GM18870 (cell line): ENCODE measurements at regions not wholly inside any gene's neighbourhood (a gene's known extent, or its start where the extent isn't known, plus 50 kb on each side); places are given as distances from the start of the nearest gene placed in this dataset.

Experiments used
- ATAC-seq: cut with Tn5 transposase; IDR thresholded peaks from one replicate; pipeline ENCODE4 v1.9.1; 2021; ENCODE audit warnings: moderate library complexity; ENCODE audit not compliant: unreplicated experiment

GRCh38 chr9:105860516-105860915 lies 166.2 kb downstream of the TMEM38B start:
- no peak for ATAC-seq

DNA sequence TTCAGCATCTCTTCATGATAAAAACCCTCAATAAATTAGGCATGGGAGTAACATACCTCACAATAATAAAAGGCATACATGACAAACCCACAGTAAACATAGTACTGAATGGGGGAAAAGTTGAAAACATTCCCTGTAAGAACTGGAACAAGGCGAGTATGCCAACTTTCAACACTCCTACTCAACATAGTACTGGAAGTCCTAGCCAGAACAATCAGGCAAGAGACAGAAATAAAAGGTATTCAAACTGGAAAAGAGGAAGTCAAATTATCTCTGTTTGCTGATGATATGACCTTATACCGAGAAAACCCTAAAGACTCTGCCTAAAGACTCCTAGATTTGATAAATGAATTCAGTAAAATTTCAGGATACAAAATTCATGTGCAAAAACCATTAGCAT lies 167.6 kb downstream of the TMEM38B start:
- ATAC-seq, result no peak

DNA sequence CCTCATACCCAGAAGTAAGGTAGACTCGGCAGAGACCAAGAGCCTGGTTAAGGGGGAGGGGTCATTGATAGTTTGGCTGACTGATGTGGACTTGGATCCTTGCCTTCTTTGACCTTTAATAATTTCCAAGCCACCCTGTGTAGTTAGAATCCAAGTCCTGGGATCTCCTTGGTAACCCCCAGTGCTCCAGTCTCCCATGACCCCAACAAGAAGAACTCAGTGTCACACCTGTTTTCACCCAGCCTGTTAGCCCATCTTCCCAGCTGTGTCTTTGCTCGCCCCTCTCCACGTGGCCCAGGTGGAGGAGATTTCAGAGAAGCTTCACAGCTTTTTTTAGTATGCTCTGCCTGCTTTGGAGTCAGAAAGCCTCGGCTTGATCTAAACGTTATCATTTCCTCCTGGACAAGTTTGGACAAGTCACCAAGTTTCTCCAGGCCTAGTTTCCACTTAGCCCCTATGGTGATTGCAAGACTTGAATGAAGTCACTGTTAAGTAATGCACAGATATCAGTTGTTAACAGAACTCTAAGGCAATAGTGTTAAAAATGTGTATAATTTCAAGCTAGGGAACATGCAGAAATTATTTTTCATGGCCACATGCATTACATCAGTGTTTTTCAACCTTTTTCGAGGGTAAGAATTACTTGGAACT lies 170.0 kb downstream of the TMEM38B start:
- no peak for ATAC-seq

DNA sequence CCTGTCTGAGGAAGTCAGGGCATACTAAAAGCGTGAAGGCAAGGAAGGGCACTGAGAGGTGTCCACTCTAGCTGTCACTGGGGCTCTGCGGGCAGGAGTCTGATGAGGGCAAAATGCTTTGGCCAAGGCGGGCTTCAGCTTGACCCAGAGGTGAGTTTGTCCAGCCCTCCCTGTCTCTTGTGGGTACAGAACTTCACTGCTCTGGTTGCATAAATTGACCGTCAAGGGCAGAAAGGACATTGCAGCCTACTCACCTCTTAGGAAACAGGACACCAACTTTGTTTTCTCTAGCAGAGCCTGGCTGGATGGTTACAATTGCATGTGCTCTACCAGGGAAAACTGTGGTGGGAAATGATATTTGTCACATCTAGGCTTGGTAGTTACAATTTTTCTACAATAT lies 170.9 kb downstream of the TMEM38B start:
- no peak for ATAC-seq

GRCh38 chr9:105871540-105871939 lies 177.2 kb downstream of the TMEM38B start:
- ATAC-seq, result no peak

- no peak for ATAC-seq
These were observed 179.5 kb downstream of the TMEM38B start for GRCh38 chr9:105873801-105874200.

DNA sequence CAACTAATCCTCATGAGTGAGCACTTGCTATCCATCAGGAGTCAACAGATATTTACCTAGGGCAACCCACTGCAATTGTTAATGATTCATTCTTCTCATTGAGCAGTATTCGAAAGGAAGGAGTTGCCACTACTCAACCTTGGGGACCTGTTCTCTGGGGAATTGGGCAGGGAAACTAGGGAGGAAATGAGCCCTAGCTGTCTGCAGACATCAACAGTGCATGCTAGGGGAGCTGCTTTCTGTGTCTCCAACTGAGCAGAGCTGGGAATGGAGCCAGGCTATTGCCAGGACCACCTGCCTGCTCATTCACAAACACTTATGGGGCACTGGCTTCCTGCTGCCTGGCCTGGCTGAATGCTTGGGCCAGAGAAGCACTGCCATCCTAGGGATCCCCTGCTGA lies 183.4 kb downstream of the TMEM38B start:
- peak; percentile 57 for ATAC-seq

DNA sequence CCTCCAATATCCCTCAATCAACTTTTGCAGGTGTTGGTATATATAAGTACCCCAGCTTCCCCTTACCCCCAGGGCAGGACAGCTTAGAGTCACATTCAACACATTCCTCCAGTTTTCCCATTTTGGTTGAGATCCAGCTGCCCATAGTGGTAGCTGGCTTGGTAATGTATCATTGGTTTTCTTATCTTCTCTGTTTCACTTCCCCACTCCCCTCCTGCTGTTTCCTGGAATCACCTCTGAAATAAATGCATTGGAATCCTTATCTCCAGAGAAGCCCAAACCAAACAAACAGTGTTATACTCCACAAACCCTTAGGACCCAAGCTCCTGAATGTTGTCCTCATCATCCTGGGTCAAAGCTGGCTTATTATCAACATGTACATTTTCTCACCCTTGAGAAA lies 184.8 kb downstream of the TMEM38B start:
- no peak for ATAC-seq

DNA sequence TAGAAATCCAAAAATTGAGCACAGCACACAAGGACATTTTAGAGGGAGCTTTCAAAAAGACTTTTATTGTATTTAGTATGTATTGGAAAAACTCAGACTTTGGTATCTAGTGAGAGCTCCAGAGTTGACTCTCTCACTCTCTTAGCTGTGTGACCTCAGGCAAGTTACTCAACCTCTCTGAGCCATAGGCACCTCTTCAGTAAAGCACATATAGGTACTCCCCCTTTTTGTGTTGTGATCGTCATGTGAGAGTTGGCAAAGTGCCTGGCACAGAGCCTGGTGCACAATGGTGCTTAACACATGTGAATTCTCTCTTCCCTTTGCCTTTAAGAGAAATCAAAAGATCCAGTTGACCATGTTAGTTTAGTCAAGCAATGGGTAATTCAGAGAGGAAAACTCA lies 186.2 kb downstream of the TMEM38B start:
- no peak for ATAC-seq

DNA sequence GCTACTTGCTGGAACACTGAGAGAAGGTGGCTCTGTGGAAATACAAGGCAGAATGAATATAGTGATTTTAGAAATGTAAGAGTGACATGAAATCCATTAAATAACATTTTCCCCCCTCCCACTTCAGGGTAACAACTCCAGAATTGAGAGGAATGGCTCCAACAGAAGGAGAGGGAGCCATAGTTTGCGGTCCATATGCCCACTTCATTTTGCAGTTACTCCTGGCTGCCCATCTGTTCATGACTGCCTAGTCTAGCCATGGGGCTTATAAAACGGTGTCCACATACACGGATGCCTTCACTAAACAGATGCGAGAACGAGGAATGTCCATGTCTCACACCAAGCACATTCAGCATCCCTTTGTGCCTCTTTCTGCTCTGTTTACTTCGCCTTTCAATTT lies 186.7 kb downstream of the TMEM38B start:
- ATAC-seq, result no peak

DNA sequence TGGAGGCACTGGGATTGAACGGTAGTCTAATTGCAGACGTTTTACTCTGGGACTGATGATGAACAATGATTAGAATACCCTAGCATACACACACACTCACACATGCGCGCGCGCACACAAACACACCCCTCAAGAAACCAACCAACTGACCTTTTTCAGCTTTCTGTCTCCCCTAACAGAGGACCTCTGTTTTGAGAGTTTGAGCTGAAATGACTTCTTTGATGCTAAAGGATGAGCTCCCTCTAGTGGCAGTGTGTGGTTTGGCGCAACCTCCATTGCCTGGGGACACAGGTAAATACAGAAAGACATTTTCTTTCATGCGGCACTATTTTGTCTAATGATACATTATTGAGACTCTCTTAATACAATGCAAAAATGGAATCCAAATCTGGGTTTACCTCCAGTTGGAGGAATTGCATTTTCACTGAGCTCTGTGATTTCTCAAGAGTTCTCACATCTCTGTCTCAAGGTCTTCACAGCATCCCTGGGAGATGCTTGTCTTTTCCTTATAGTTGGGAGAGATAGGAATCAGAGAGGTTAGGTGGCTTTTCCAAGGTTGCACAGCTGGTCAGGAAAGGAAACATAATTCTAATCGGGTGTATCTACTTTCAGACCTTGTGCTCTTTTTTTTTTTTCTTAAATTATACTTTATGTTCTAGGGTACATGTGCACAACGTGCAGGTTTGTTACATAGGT lies 187.5 kb downstream of the TMEM38B start:
- peak; percentile 39 for ATAC-seq

DNA sequence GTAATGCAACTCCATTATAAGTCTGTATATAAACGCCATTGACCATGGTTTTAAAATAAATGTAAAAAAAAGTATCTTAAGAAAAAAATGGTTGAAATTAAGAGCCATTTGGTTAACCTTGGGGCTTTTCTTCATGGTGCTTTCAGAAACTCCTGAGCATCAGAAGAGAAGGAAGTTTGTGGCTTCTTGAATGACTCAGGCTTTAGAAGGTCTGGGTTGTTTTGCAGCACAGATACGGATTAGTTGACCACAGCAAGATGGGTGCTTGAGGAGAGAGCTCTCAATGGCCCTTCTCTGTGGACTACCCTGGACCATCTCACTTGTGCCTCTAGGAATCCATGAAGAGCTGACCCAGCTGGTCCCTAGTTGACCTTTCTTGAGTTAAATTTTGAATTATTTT lies 189.5 kb downstream of the TMEM38B start:
- ATAC-seq, result peak; percentile 95

DNA sequence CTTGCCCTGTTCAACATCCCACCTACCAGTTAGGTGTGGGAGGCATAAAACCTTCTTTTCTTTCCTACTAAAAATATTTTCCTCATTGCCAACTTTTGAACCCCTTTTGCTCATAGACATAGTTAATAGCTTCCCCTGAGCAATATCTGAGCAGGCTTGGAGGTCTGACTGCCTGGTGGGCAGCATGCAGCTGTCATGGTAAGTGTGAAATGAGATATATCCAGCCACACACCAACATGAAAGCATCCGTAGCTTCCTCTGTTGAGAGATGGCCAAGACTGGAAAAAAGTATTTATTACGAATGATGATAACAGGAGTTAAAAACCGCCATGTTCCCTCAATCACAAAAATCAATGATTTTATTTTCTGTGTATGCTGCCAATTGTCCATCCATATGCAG lies 190.1 kb downstream of the TMEM38B start:
- no peak for ATAC-seq

DNA sequence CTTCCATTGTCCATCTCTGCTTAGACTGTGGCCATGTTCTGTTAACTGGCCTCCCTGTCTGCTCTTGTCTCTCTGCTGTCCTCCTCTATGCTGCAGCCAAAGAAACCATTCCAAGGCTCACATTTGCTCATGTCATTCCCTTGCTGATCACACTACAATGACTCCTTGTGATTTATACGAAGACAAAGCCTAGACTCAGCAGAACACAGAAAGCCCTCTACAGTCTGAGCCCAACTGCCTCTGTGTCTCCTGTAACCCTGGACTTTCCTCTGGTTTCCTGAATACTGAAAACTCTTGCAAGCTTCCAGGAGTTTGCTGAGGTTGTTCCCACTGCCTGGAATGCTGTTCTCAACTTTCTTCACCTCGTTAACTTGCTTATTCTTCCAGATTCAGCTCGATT lies 191.8 kb downstream of the TMEM38B start:
- ATAC-seq, result no peak

DNA sequence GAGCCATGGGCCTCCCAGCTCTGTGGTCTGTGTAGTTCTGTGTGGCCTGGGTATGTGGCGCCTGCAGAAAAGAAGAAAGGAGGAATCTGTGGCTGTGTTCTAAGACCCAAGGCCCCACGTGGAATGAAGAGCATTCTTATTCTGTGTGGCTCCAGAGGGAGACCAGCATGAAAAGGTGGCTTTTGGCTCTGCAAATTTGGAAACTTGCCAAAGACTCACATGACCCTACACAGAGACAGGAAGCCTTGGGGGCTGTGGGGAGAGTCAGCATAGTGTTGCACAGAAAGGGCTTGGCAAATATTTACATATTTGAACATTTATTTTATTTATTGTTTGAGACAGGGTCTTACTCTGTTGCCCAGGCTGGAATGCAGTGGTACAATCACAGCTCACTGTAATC lies 193.3 kb downstream of the TMEM38B start:
- ATAC-seq, result no peak

GRCh38 chr9:105890046-105890822 lies 195.9 kb downstream of the TMEM38B start:
- ATAC-seq, result no peak

- no peak for ATAC-seq
These were observed 205.8 kb downstream of the TMEM38B start for GRCh38 chr9:105900123-105900522.

GRCh38 chr9:105901514-105902109 lies 207.3 kb downstream of the TMEM38B start:
- no peak for ATAC-seq

- no peak for ATAC-seq
These were observed 213.7 kb downstream of the TMEM38B start for GRCh38 chr9:105908069-105908468.

DNA sequence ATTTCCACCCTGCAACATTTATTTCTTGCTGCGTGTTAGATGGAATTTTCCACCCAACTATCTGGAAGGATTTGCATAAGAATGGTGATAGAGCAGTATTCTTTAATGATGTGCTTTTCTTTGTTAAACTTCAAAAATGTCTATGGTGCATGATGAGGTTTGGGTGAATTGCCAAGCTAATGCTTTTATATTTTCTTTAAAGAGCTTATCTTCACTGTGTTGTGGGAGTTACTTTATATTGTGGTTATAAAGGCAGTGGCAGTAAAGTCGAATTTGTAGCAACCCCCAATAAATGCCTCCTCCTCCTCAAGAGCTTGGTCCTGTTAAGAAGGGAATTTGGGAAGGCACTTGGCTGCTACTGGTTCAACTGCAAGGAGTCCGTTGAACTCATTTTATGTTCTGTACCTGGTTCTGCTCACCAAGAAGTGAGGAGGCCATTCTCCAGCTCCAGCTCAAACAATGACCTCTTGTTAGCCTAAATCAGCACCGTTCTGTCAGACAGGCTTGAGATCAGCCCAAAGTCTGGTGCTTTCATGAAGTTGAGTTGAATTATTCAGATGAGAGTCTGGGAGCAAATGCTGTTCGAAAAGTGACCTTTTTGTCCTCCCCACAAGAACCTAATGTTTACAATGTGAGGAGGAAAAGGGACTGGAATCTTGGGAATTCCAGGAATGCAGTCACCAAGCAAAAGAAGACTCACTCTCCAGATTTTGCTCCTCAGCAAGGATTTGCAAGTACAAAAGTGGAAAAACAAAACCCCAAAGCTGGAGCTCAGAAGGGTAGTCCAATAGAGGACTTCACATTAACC lies 217.0 kb downstream of the TMEM38B start:
- no peak for ATAC-seq
